GM12864 (cell line): ENCODE measurements at regions not wholly inside any gene's neighbourhood (a gene's known extent, or its start where the extent isn't known, plus 50 kb on each side); places are given as distances from the start of the nearest gene placed in this dataset.

Experiments used
- DNase-seq: peaks from one replicate; pipeline ENCODE4 v3.0.0-alpha.2; 2011; ENCODE audit warnings: low read depth
- H3K4me3 ChIP-seq: 2 replicates; pipeline ENCODE4 v1.5.1; 2011; ENCODE audit warnings: mild to moderate bottlenecking, low read depth, low read length, control low read depth
- CTCF ChIP-seq: IDR thresholded peaks from 2 replicates; pipeline ENCODE4 v1.5.1; 2011; ENCODE audit warnings: low read depth, mild to moderate bottlenecking, moderate library complexity, low read length, control low read depth, inconsistent platforms; ENCODE audit errors: missing control alignments

GRCh38 chr20:10978713-10979112 lies 304.9 kb upstream of the JAG1 start:
- H3K4me3 ChIP-seq = no peak overlapping the region
- TF ChIP-seq CTCF = no peak
- DNase-seq = no peak

GRCh38 chr20:10982692-10983091 lies 308.9 kb upstream of the JAG1 start:
- no peak for DNase-seq
- TF ChIP-seq CTCF = no peak
- H3K4me3 ChIP-seq = no peak overlapping the region

- DNase-seq = no peak
- no peak overlapping the region for H3K4me3 ChIP-seq
- TF ChIP-seq CTCF = no peak
Observed at GRCh38 chr20:10984294-10984693, 310.5 kb upstream of the JAG1 start.

- no peak for DNase-seq
Observed at GRCh38 chr20:10984913-10985312, 311.1 kb upstream of the JAG1 start.

GRCh38 chr20:10985536-10985935 lies 311.7 kb upstream of the JAG1 start:
- DNase-seq = no peak
- no peak for TF ChIP-seq CTCF
- no peak overlapping the region for H3K4me3 ChIP-seq

More at GRCh38 chr20:10984913-10985312, 311.1 kb upstream of the JAG1 start:
- no peak overlapping the region for H3K4me3 ChIP-seq
- no peak for TF ChIP-seq CTCF

- no peak for DNase-seq
- no peak overlapping the region for H3K4me3 ChIP-seq
- TF ChIP-seq CTCF = no peak
Observed at GRCh38 chr20:10986586-10986985, 312.8 kb upstream of the JAG1 start.

- DNase-seq = no peak
Observed at GRCh38 chr20:10987651-10988383, 314.0 kb upstream of the JAG1 start.

More at GRCh38 chr20:10987651-10988383, 314.0 kb upstream of the JAG1 start:
- TF ChIP-seq CTCF = no peak
- H3K4me3 ChIP-seq = no peak overlapping the region
